GM12878 (cell line): ENCODE measurements at regions not wholly inside any gene's neighbourhood (a gene's known extent, or its start where the extent isn't known, plus 50 kb on each side); places are given as distances from the start of the nearest gene placed in this dataset.

Experiments
- ATAC-seq: fragments of 200-7000 bp; cut with Tn5 transposase; 3 replicates; pipeline ENCODE4 v1.9.1; 2020; ENCODE audit warnings: mild to moderate bottlenecking, moderate library complexity
- BruUV-seq: library from RNA; stranded (reverse); fragments of 400-500 nt; replicated peaks from 2 replicates; lab custom pipeline; 2021; lab: Mats Ljungman, UMichigan
- CTCF ChIA-PET: fragments of 300-600 bp; sonication (Branson Sonifier 250); formaldehyde crosslinking; extraction: SDS; loops from one replicate; lab custom pipeline; 2021; ENCODE audit warnings: inconsistent platforms; lab: Yijun Ruan, JAX
- POLR2A ChIA-PET: fragments of 350-600 bp; formaldehyde crosslinking; extraction: SDS; loops from one replicate; lab custom pipeline; 2021; ENCODE audit warnings: inconsistent platforms; lab: Charles Lee
- RAD21 ChIA-PET: fragments of 300-600 bp; sonication (Branson Sonifier 250); formaldehyde crosslinking; loops from one replicate; lab custom pipeline; 2023; ENCODE audit warnings: antibody characterized with exemption; ENCODE audit not compliant: unreplicated experiment; lab: Charles Lee
- SMC1A ChIA-PET: fragments of 300-600 bp; sonication (Branson Sonifier 250); formaldehyde crosslinking; loops from one replicate; lab custom pipeline; 2023; ENCODE audit not compliant: unreplicated experiment, uncharacterized antibody; lab: Charles Lee
- DNase-seq: peaks from one replicate; pipeline ENCODE4 v3.0.0-alpha.2; 2011; ENCODE audit warnings: low read depth, low spot score
- FAIRE-seq: peaks from 3 replicates; lab custom pipeline; 2011; peaks lifted over from hg19 to GRCh38; lab: Jason Lieb, UNC
- H2AFZ ChIP-seq: 2 replicates; pipeline ENCODE4 v1.6.0; 2011; ENCODE audit warnings: low read depth, low read length, control low read depth; ENCODE audit not compliant: control insufficient read depth
- H3K27ac ChIP-seq: 2 replicates; pipeline ENCODE4 v1.5.1; 2011; ENCODE audit warnings: control low read depth; ENCODE audit not compliant: control insufficient read depth, insufficient read depth
- H3K27me3 ChIP-seq, 2 experiments: replicated peaks in 1 of 2; 2 replicates each; pipeline versions ENCODE4 v1.6.0 to v1.6.1; 2011; ENCODE audit warnings: low read length in 1 of 2; ENCODE audit not compliant: control insufficient read depth in 2 of 2, insufficient read depth in 2 of 2
- H3K36me3 ChIP-seq, 2 experiments: 2 replicates each; pipeline ENCODE4 v1.5.1; 2011; ENCODE audit warnings: low read length in 1 of 2; ENCODE audit not compliant: control insufficient read depth in 2 of 2, insufficient read depth in 2 of 2
- H3K4me1 ChIP-seq: 2 replicates; pipeline ENCODE4 v1.6.1; 2011; ENCODE audit warnings: mild to moderate bottlenecking, low read length, moderate library complexity, mixed read lengths; ENCODE audit not compliant: control insufficient read depth, insufficient read depth
- H3K4me2 ChIP-seq: 2 replicates; pipeline ENCODE4 v1.6.0; 2011; ENCODE audit warnings: control low read depth; ENCODE audit not compliant: control insufficient read depth, insufficient read depth
- H3K4me3 ChIP-seq: fragments of 200-600 bp; sonication (generic); 2 replicates; pipeline ENCODE4 v1.5.1; 2016
- H3K79me2 ChIP-seq: 2 replicates; pipeline ENCODE4 v1.6.0; 2011; ENCODE audit warnings: low read length; ENCODE audit not compliant: control insufficient read depth, insufficient read depth
- H3K9ac ChIP-seq: 2 replicates; pipeline ENCODE4 v1.8.0; 2011; ENCODE audit warnings: low read length, control low read depth, mixed read lengths; ENCODE audit not compliant: control insufficient read depth, insufficient read depth
- H3K9me3 ChIP-seq: replicated peaks from 3 replicates; pipeline ENCODE4 v1.5.1; 2011; ENCODE audit warnings: mild to moderate bottlenecking, low read length; ENCODE audit not compliant: control insufficient read depth, insufficient read depth
- H4K20me1 ChIP-seq: 2 replicates; pipeline ENCODE4 v1.6.0; 2011; ENCODE audit not compliant: control insufficient read depth, insufficient read depth
- CBX3 ChIP-seq: fragments of 200-600 bp; sonication (generic); IDR thresholded peaks from 2 replicates; pipeline ENCODE4 v1.6.1; 2016; ENCODE audit warnings: low read depth, borderline replicate concordance
- CREB1 ChIP-seq: IDR thresholded peaks from 2 replicates; pipeline ENCODE4 v1.6.1; 2012; ENCODE audit warnings: low read depth, mild to moderate bottlenecking, inconsistent platforms
- EP300 ChIP-seq, 2 experiments: fragments of 150-350 bp in 1 of 2; IDR thresholded peaks; 2 replicates each; pipeline ENCODE4 v1.6.1; 2011 to 2012; ENCODE audit warnings: low read depth in 2 of 2, low read length in 2 of 2, borderline replicate concordance in 1 of 2, improper control_type of control experiment in 1 of 2, inconsistent platforms in 1 of 2; ENCODE audit not compliant: control insufficient read depth in 1 of 2
- ESRRA ChIP-seq: IDR thresholded peaks from 2 replicates; pipeline ENCODE4 v1.6.1; 2012; ENCODE audit warnings: mild to moderate bottlenecking, low read length, improper control_type of control experiment
- FOXK2 ChIP-seq: fragments of 450-650 bp; IDR thresholded peaks from 2 replicates; pipeline ENCODE4 v1.6.1; 2017; ENCODE audit warnings: mild to moderate bottlenecking, moderate library complexity
- GABPA ChIP-seq: IDR thresholded peaks from 2 replicates; pipeline ENCODE4 v1.6.1; 2014; ENCODE audit warnings: antibody characterized with exemption, low read depth, mild to moderate bottlenecking, inconsistent platforms
- MAX ChIP-seq: IDR thresholded peaks from 2 replicates; pipeline ENCODE4 v1.6.1; 2012; ENCODE audit warnings: low read depth, low read length, improper control_type of control experiment
- MEF2B ChIP-seq: fragments of 450-650 bp; IDR thresholded peaks from 2 replicates; pipeline ENCODE4 v1.6.1; 2018; ENCODE audit warnings: mild to moderate bottlenecking, moderate library complexity; ENCODE audit not compliant: partially characterized antibody, poor library complexity, severe bottlenecking
- PML ChIP-seq: IDR thresholded peaks from 2 replicates; pipeline ENCODE4 v1.6.1; 2012; ENCODE audit warnings: low read length, inconsistent platforms
- RFX5 ChIP-seq: IDR thresholded peaks from 2 replicates; pipeline ENCODE4 v1.6.1; 2011; ENCODE audit warnings: low read depth, low read length, improper control_type of control experiment
- SIN3A ChIP-seq: IDR thresholded peaks from 2 replicates; pipeline ENCODE4 v1.6.1; 2012; ENCODE audit warnings: low read depth, low read length, improper control_type of control experiment
- SMAD1 ChIP-seq: fragments of 450-650 bp; IDR thresholded peaks from 2 replicates; pipeline ENCODE4 v1.6.1; 2018; ENCODE audit warnings: mild to moderate bottlenecking, low read depth; ENCODE audit not compliant: partially characterized antibody
- STAT1 ChIP-seq: fragments of 450-650 bp; conservative IDR thresholded peaks from 2 replicates; pipeline ENCODE4 v1.6.1; 2014; ENCODE audit warnings: antibody characterized with exemption, mild to moderate bottlenecking
- TCF12 ChIP-seq: IDR thresholded peaks from 2 replicates; pipeline ENCODE4 v1.6.1; 2011; ENCODE audit warnings: low read depth, mild to moderate bottlenecking, low read length
- ZNF207 ChIP-seq: fragments of 450-650 bp; IDR thresholded peaks from 2 replicates; pipeline ENCODE4 v1.6.1; 2014; ENCODE audit warnings: antibody characterized with exemption, mild to moderate bottlenecking, borderline replicate concordance
- WGBS: methylation state at CpG from one replicate; pipeline ENCODE4 v1.1.6; 2016; ENCODE audit warnings: low lambda C conversion rate; ENCODE audit not compliant: insufficient replicate concordance, insufficient coverage; ENCODE audit errors: missing lambda C conversion rate; 5-methylcytosine and 5-hydroxymethylcytosine counted together
- in situ Hi-C: fragments of 300-500 bp; cut with MboI; formaldehyde crosslinking; loops from 9 replicates; pipeline ENCODE4 v1.14.3; 2018; ENCODE audit warnings: mixed read lengths
- intact Hi-C: fragments of 100-400 bp; cut with micrococcal nuclease; formaldehyde crosslinking; loops from one replicate; pipeline ENCODE4 v1.14.2; 2022; ENCODE audit not compliant: unreplicated experiment
- TF ChIP-seq, protein P1 (sequence below): IDR thresholded peaks from 2 replicates; pipeline ENCODE4 v1.6.1; 2011; ENCODE audit warnings: borderline replicate concordance, low read depth, mild to moderate bottlenecking, moderate library complexity, low read length; ENCODE audit not compliant: insufficient read depth, poor library complexity, severe bottlenecking

- FAIRE-seq (no peak), ATAC-seq (no peak), DNase-seq (no peak)
- Histone ChIP-seq H3K4me2 (no peak overlapping the region), H3K9ac (no peak overlapping the region), H3K4me3 (no peak overlapping the region), H4K20me1 (no peaks in the 10 kb centered on the region), H3K4me1 (no peaks in the 10 kb centered on the region), H3K79me2 (no peaks in the 10 kb centered on the region), H2AFZ (no peak overlapping the region), H3K27ac (no peak overlapping the region), H3K9me3 (no peaks in the 10 kb centered on the region), H3K27me3 (no peaks in the 10 kb centered on the region; a peak in 1 of 4 replicates), H3K36me3 (no peaks in the 10 kb centered on the region)
- 32% methylated on average over 5 of the region's 5 CpGs for WGBS
- BruUV-seq, result no TSS peak
- CTCF ChIA-PET, result interaction anchor here (0.6 kb wide), 1 partner anchor 1049 kb away, joined by 3 read pairs; no protein-coding TSS in a partner anchor
- SMC1A ChIA-PET, result no interaction called here
- RAD21 ChIA-PET, result no interaction called here
- POLR2A ChIA-PET, result no interaction called here
- intact Hi-C loops (loop anchor here (5.0 kb wide), 3 partner anchors 186 to 1026 kb away; no protein-coding TSS in a partner anchor), in situ Hi-C loops (loop anchor here (25.0 kb wide), 1 partner anchor 961 kb away; no protein-coding TSS in a partner anchor)
- TF ChIP-seq STAT1 (no peak), SIN3A (no peak), EP300 (IDR thresholded peaks at IDR 0.05; ENCODE audit: borderline replicate concordance in 1 of 2, control insufficient read depth in 1 of 2, low read depth in 2 of 2, low read length in 2 of 2) (no peak), FOXK2 (no peak), GABPA (no peak), SMAD1 (no peak), CBX3 (no peak), ESRRA (no peak), ZNF207 (no peak), MAX (no peak), MEF2B (no peak), CREB1 (no peak), PML (no peak), RFX5 (no peak), TCF12 (no peak)
- TF ChIP-seq, protein P1, sequence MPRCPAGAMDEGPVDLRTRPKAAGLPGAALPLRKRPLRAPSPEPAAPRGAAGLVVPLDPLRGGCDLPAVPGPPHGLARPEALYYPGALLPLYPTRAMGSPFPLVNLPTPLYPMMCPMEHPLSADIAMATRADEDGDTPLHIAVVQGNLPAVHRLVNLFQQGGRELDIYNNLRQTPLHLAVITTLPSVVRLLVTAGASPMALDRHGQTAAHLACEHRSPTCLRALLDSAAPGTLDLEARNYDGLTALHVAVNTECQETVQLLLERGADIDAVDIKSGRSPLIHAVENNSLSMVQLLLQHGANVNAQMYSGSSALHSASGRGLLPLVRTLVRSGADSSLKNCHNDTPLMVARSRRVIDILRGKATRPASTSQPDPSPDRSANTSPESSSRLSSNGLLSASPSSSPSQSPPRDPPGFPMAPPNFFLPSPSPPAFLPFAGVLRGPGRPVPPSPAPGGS, result no peak
These were observed 415.8 kb downstream of the HRH4 start for GRCh38 chr18:24876266-24876665.
